ENCODE measurements at regions not wholly inside any gene's neighbourhood (a gene's known extent, or its start where the extent isn't known, plus 50 kb on each side); places are given as distances from the start of the nearest gene placed in this dataset.

GRCh38 chr10:62613424-62613823 is 191.1 kb upstream of the ADO start:
- H3K4me1 Mint-ChIP-seq = peaks cover 6% of the 10 kb centered on the region; the same call in 1 of the 3 replicates
- H3K27me3 Mint-ChIP-seq (ENCODE audit: insufficient read depth, low read depth, poor library complexity) = peaks cover 3% of the 10 kb centered on the region
- Histone ChIP-seq H3K4me2 (no peak overlapping the region), H3K4me1 (ENCODE audit: insufficient read depth) (no peaks in the 10 kb centered on the region), H4K20me1 (replicated peaks; ENCODE audit: insufficient read depth) (no peaks in the 10 kb centered on the region), H2AFZ (no peak overlapping the region), H3K79me2 (replicated peaks; ENCODE audit: insufficient read depth) (no peaks in the 10 kb centered on the region), H3F3A (replicated peaks; ENCODE audit: low read depth) (no peaks in the 10 kb centered on the region), H3K36me3 (ENCODE audit: insufficient read depth) (no peaks in the 10 kb centered on the region), H3K27ac (ENCODE audit: low read depth) (no peak overlapping the region), H3K4me3 (no peak overlapping the region), H3K27me3 (ENCODE audit: insufficient read depth) (no peaks in the 10 kb centered on the region), H3K9me2 (ENCODE audit: insufficient read depth) (no peaks in the 10 kb centered on the region)
- H3K4me3 Mint-ChIP-seq = no peak overlapping the region
- DNase-seq (ENCODE audit: low spot score) (no peak), ATAC-seq (no peak)
- peaks cover 2% of the 10 kb centered on the region; the same call in 1 of the 3 replicates for H3K36me3 Mint-ChIP-seq (ENCODE audit: low read depth)
- no peak for TF ChIP-seq EZH2phosphoT487 (IDR thresholded peaks at IDR 0.05; ENCODE audit: unreplicated experiment)
- TF ChIP-seq REST (IDR thresholded peaks at IDR 0.05; ENCODE audit: unreplicated experiment) = no peak
- TF ChIP-seq ZNF462 (CRISPR knock-in tag; IDR thresholded peaks at IDR 0.05) = no peak
- no peak for TF ChIP-seq NANOG (IDR thresholded peaks at IDR 0.05; ENCODE audit: borderline replicate concordance)
- no peak for TF ChIP-seq CREB1 (CRISPR knock-in tag; IDR thresholded peaks at IDR 0.05; ENCODE audit: low read depth)
- TF ChIP-seq STAT1 (IDR thresholded peaks at IDR 0.05; ENCODE audit: unreplicated experiment) = no peak
- TF ChIP-seq ZNF331 (CRISPR knock-in tag; IDR thresholded peaks at IDR 0.05; ENCODE audit: low read depth) = no peak
- no peak for TF ChIP-seq CTCF (conservative IDR thresholded peaks at IDR 0.05; ENCODE audit: low read depth in 2 of 2)
- no peak for TF ChIP-seq EZH2 (IDR thresholded peaks at IDR 0.05; ENCODE audit: low read depth, unreplicated experiment)
- no peak for TF ChIP-seq ZNF114 (CRISPR knock-in tag; IDR thresholded peaks at IDR 0.05)
- TF ChIP-seq POLR2AphosphoS5 (IDR thresholded peaks at IDR 0.05; ENCODE audit: low read depth) = no peak
- TF ChIP-seq JUNB (IDR thresholded peaks at IDR 0.05; ENCODE audit: unreplicated experiment) = no peak
- TF ChIP-seq ETS1 (IDR thresholded peaks at IDR 0.05) = no peak
- no peaks in the 10 kb centered on the region; the same call in 2 of the 3 replicates for H3K9me3 Mint-ChIP-seq
- H3K27ac Mint-ChIP-seq = no peak overlapping the region
